Posterior cingulate gyrus (tissue), 11 donors: ENCODE measurements at regions not wholly inside any gene's neighbourhood (a gene's known extent, or its start where the extent isn't known, plus 50 kb on each side); places are given as distances from the start of the nearest gene placed in this dataset.
"Not testable (repeated sequence)": the region's sequence is repeated elsewhere in the genome, so short reads cannot be mapped to it uniquely, and the experiment has no call there.

Experiments used
- DNase-seq, 10 donors: peaks; one replicate each; pipeline versions ENCODE4 v3.0.0 to v3.0.0-alpha.2; 2020 to 2021; ENCODE audit warnings: mixed read lengths in 3 of 10
- intact Hi-C: fragments of 100-400 bp; cut with DNase I; formaldehyde crosslinking; loops from one replicate; pipeline ENCODE4 v1.15.1; 2023

DNA sequence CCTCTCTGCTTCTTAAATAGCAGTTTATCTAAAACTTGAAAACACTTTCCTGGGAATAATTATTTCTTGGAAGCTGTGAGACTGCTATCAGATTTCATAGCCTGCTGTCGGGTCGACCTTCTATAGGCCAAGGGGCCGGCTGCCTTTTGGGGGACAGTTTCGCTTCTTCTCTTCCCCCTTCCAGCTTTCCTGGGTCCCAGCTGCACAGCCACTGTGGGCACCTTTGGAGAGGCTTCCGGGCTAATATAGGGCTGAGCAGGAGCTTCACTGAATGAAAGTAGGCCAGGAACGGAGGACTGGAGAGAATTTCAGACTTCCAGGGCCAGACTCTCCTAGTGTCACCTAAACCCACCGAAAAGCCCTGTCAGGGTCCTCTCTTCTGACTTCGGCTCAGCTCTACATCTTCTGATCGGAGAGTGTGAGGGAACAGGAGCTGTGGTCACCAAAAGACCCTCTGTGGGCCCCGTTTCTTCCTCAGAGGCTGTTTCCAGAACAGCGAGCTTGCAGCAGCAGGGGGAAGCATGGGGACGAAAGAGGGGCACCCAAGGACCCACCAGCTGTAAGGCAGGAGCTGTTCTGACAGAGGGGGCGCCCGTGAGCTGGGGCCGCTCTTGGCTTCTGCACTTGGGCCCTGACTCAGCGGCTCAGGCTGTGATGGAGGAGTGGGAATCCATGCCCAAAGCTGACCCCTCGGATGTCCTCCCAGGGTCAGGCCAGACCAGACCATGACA, 620.6 kb downstream of the BCOR start:
- DNase-seq: peak in 1 of 10 donors; percentile 53
- intact Hi-C loops: no loop called here

GRCh38 chrX:39477762-39478120, 620.0 kb downstream of the BCOR start:
- peak in 1 of 10 donors; percentile 65 for DNase-seq
- intact Hi-C loops: no loop called here

DNA sequence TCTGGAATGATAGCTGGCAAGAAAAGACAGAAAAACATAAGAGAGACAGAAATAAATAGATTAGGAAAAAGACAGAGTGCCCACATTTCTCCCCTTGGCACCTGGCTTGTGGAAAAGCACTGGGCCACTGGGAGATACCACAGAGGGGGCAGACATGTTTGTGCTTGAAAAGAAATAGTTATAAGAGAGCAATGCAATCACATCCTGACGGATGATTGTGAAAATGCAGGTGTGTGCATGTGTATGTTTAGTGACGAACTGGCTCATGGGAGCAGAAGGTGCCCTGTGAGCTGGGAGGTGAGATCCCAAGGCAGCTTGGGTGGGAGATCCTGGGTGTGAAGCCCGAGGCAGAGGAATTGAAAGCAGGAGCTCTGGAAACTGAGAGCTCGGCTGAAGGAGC, 617.9 kb downstream of the BCOR start:
- intact Hi-C loops: no loop called here
- DNase-seq: peak in 1 of 10 donors; percentile 9

DNA sequence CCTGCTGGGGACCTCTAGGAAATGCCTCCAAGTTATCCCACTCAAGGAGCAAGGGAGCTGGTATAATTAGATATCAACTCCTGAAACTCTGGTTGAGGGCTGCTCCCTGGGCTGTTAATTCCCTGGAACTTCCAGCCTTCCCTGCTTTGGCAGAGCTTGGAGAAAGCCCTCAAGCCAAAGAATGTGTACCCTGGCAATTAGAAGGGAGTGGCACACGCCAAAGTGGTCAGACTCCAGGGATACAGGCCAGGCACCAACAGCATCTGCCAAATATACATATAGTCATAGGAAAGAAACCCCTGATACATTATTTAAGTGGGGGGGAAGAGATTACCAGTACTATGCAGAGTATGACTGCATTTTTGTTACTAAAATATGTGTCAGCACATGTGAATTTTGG, 616.8 kb downstream of the BCOR start:
- peak in 1 of 10 donors; percentile 27 for DNase-seq
- intact Hi-C loops: no loop called here

DNA sequence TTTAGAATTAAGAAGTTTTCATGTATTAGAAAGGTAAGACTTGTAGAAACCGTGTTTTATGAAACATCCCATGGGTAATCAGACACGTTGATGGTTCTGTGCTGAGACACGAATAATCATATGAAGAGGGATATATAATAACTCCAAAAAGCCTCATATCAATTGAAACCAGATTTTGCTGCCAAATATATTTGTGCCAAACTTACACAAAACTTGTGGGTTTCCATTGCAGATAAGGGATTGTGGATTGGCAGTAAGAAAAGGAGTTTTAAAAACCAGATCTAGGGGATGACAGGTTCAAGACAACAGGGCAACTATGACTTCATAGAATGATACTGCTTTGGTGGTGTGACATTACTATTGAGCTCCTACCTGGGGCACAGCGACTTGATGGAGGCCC, 616.1 kb downstream of the BCOR start:
- intact Hi-C loops: no loop called here
- DNase-seq: no peak

- peak in 2 of 10 donors; percentile 22 to 75 for DNase-seq
- intact Hi-C loops: no loop called here
Measured at GRCh38 chrX:39484159-39485068, 613.3 kb downstream of the BCOR start.

DNA sequence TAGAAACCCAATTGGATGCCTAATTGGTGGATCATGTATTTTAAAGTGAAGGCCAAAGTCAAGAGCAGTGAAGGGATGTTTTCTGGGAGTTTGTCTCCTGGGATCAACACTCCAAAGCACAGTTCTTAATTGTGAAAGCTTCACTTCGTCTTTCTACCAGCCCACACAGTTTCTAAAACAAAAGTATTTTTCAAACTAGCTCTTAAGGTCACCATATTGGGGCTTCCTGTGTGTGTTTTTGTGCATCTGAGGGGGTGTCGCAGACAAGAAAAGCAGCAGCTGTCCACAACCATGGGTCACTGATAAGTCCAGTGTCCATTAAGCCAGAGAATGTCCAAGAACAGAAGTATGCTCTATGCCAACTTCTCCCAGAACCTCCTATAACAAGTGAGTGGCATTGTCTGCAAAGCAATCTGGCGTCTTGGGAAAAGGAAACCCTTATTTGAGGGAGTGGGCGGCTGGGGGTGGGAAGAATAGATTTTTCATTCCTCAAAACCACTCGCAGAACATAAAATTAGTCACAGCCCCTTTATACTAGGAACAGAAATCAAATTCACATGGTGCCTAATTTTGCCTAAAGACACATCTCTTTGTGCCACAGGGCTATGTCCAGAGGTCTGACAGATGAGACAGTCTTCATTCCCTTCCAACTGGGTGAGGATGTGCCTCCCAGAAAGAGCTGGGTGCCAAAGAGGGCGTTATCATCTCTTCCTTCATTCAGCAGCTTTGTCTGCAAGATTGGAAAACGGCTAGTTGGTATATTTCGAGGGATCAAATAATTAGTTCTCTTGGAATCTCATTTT, 610.4 kb downstream of the BCOR start:
- DNase-seq: no peak
- intact Hi-C loops: no loop called here

DNA sequence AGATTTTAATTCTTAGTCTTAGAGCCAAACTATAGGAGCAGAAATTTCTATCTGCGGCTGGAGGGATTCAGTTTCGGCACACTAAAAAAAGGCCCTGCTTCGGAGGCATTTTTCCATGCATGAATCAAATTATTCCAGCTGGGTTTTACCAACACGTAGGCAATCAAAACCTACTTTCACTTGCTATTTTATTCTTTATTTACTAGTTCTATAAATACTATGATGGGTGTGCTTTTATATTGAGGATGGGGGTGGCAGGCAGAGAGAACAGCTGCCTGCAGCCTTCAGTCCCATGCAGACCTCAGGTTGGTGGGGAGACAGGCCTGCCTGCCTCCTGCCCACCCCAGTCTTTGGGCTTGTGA, 609.8 kb downstream of the BCOR start:
- intact Hi-C loops: no loop called here
- no peak for DNase-seq

DNA sequence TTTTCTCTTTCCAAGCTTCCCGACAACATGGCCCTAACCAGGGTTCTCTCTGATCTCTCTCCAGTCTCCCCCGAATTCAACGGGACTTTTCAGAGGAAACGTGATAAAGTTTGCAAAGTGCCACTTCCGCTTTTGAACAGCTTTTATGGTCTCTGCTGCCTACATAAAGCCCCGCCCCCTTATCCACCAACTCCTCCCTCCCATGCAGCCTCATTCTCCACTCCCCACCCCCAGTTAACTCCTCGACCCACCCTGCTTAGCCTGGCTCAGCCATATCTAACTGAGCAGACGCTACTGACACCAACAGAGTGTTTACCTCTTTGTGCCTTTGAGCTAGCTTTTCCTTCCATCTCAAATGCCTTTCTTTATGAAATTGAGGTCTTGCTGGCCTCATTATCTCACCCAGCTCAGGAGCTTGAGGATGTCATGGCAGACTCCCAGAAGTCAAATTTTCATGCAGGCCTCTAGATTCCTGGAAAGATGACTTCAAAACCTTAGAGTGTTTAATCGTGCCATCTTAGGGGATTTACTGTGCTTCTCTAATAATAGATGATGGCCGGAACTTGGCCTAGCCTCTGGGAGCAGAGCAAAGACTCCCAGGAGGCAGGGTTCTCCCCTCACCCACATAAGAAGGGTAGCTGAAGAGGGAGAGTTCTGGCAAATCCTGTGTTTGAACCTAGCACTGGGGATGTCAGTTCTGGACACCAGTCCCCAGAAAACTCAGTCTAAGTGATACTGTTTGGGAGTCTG, 606.0 kb downstream of the BCOR start:
- intact Hi-C loops: no loop called here
- DNase-seq: no peak

GRCh38 chrX:39492497-39493162, 605.1 kb downstream of the BCOR start:
- intact Hi-C loops: no loop called here
- DNase-seq: no peak

- DNase-seq: no peak
- intact Hi-C loops: no loop called here
Measured at GRCh38 chrX:39493168-39493567, 604.6 kb downstream of the BCOR start.

DNA sequence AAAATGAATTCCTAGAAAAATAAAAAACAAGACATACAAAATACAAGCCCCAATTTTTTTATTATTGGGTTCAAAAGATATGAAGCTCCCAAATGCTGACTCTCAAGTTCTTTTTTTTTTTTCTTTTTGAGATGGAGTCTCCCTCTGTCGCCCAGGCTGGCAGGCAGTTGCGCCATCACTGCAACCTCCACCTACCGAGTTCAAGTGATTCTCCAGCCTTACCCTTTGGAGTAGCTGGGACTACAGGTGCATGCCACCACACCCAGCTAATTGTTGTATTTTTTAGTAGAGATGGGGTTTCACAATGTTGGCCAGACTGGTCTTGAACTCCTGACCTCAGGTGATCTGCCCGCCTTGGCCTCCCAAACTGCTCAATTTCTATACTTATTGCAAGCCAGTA, 600.6 kb downstream of the BCOR start:
- intact Hi-C loops, DNase-seq: not testable (repeated sequence)

- intact Hi-C loops: no loop called here
- no peak for DNase-seq
Measured at GRCh38 chrX:39497702-39498265, 600.0 kb downstream of the BCOR start.

GRCh38 chrX:39499996-39500395, 597.8 kb downstream of the BCOR start:
- intact Hi-C loops: no loop called here
- DNase-seq: no peak

- intact Hi-C loops: no loop called here
- no peak for DNase-seq
Measured at GRCh38 chrX:39501822-39502221, 595.9 kb downstream of the BCOR start.

GRCh38 chrX:39502486-39502885, 595.3 kb downstream of the BCOR start:
- DNase-seq: no peak
- intact Hi-C loops: no loop called here

DNA sequence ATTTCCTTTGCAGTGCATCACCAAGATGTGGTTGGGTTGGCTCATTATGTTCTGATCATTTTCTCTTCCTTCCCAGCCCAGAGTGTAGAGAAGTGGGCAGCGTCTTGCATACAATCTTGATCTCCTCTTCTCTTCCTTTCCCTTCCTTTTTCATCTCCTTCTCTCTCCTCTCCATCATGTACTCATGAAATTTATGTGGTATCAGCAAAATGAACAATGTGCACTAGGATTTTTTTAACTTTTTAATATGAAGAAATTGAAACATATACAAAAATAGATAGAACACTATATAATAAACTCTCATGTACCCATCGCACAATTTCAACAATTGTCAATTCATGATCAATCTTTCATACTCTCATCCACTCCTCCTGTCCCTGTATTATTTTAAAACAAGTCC, 593.5 kb downstream of the BCOR start:
- DNase-seq: no peak
- intact Hi-C loops: no loop called here

GRCh38 chrX:39504850-39505259, 592.9 kb downstream of the BCOR start:
- intact Hi-C loops: no loop called here
- no peak for DNase-seq

GRCh38 chrX:39506131-39506530, 591.6 kb downstream of the BCOR start:
- no peak for DNase-seq
- intact Hi-C loops: no loop called here

GRCh38 chrX:39507034-39507433, 590.7 kb downstream of the BCOR start:
- no peak for DNase-seq
- intact Hi-C loops: no loop called here
